H9 (cell line): ENCODE measurements at regions not wholly inside any gene's neighbourhood (a gene's known extent, or its start where the extent isn't known, plus 50 kb on each side); places are given as distances from the start of the nearest gene placed in this dataset.

Source experiments
- DNase-seq: peaks from one replicate; pipeline ENCODE4 v3.0.0-alpha.2; 2017
- H2AFZ ChIP-seq: one replicate; pipeline ENCODE4 v1.6.1; 2013; ENCODE audit warnings: mild to moderate bottlenecking, low read length, control low read depth, moderate library complexity
- H2AK5ac ChIP-seq: 2 replicates; pipeline ENCODE4 v1.6.1; 2013; ENCODE audit warnings: low read length, control low read depth, mixed read lengths; ENCODE audit not compliant: insufficient read length
- H2BK120ac ChIP-seq: one replicate; pipeline ENCODE4 v1.6.1; 2013; ENCODE audit warnings: low read depth, mild to moderate bottlenecking, low read length, control low read depth, inconsistent platforms; ENCODE audit not compliant: poor library complexity, severe bottlenecking
- H2BK12ac ChIP-seq: 2 replicates; pipeline ENCODE4 v1.6.1; 2013; ENCODE audit warnings: low read length, control low read depth, mixed read lengths, low read depth; ENCODE audit not compliant: insufficient read length
- H2BK15ac ChIP-seq: 2 replicates; pipeline ENCODE4 v1.6.1; 2013; ENCODE audit warnings: low read depth, low read length, control low read depth
- H2BK20ac ChIP-seq: one replicate; pipeline ENCODE4 v1.6.1; 2013; ENCODE audit warnings: low read depth, mild to moderate bottlenecking, low read length, control low read depth, inconsistent platforms; ENCODE audit not compliant: poor library complexity, severe bottlenecking
- H2BK5ac ChIP-seq: 2 replicates; pipeline ENCODE4 v1.6.1; 2013; ENCODE audit warnings: low read length, control low read depth, mixed read lengths; ENCODE audit not compliant: insufficient read length
- H3K14ac ChIP-seq: 2 replicates; pipeline ENCODE4 v1.6.1; 2013; ENCODE audit warnings: low read length, control low read depth; ENCODE audit not compliant: insufficient read depth
- H3K18ac ChIP-seq: 2 replicates; pipeline ENCODE4 v1.6.1; 2013; ENCODE audit warnings: low read depth, mild to moderate bottlenecking, mixed read lengths, low read length, control low read depth; ENCODE audit not compliant: insufficient read length
- H3K23ac ChIP-seq: 2 replicates; pipeline ENCODE4 v1.6.1; 2013; ENCODE audit warnings: low read length, control low read depth, mixed read lengths, low read depth; ENCODE audit not compliant: insufficient read length
- H3K23me2 ChIP-seq: 2 replicates; pipeline ENCODE4 v1.6.1; 2013; ENCODE audit warnings: low read depth, mild to moderate bottlenecking, mixed read lengths, low read length, control low read depth; ENCODE audit not compliant: insufficient read length, poor library complexity, severe bottlenecking
- H3K27ac ChIP-seq: 2 replicates; pipeline ENCODE4 v1.5.1; 2013; ENCODE audit warnings: low read length, control low read depth, mixed read lengths, low read depth; ENCODE audit not compliant: insufficient read length
- H3K27me3 ChIP-seq: 2 replicates; pipeline ENCODE4 v1.6.1; 2013; ENCODE audit warnings: low read length, control low read depth, inconsistent platforms; ENCODE audit not compliant: insufficient read depth
- H3K4ac ChIP-seq: 2 replicates; pipeline ENCODE4 v1.6.1; 2013; ENCODE audit warnings: low read depth, mild to moderate bottlenecking, control low read depth, inconsistent platforms, low read length, moderate library complexity
- H3K4me1 ChIP-seq: 2 replicates; pipeline ENCODE4 v1.6.1; 2013; ENCODE audit warnings: low read length, control low read depth, inconsistent platforms; ENCODE audit not compliant: insufficient read depth
- H3K4me2 ChIP-seq: 2 replicates; pipeline ENCODE4 v1.6.1; 2013; ENCODE audit warnings: low read length, control low read depth, mixed read lengths; ENCODE audit not compliant: insufficient read length, insufficient read depth
- H3K56ac ChIP-seq: 2 replicates; pipeline ENCODE4 v1.6.1; 2013; ENCODE audit warnings: low read depth, mild to moderate bottlenecking, mixed read lengths, low read length, control low read depth; ENCODE audit not compliant: insufficient read length
- H3K79me1 ChIP-seq: 2 replicates; pipeline ENCODE4 v1.6.1; 2013; ENCODE audit warnings: low read depth, mild to moderate bottlenecking, moderate library complexity, low read length, control low read depth, inconsistent platforms; ENCODE audit not compliant: insufficient read depth, poor library complexity, severe bottlenecking
- H3K79me2 ChIP-seq: 2 replicates; pipeline ENCODE4 v1.6.1; 2013; ENCODE audit warnings: low read length, control low read depth, inconsistent platforms; ENCODE audit not compliant: insufficient read depth
- H3K9ac ChIP-seq: 2 replicates; pipeline ENCODE4 v1.6.1; 2013; ENCODE audit warnings: low read length, control low read depth, mixed read lengths; ENCODE audit not compliant: insufficient read length; ENCODE audit errors: extremely low read depth
- H3K9me3 ChIP-seq: one replicate; pipeline ENCODE4 v1.6.1; 2013; ENCODE audit warnings: low read depth, low read length, inconsistent platforms; ENCODE audit not compliant: control insufficient read depth
- H3T11ph ChIP-seq: one replicate; pipeline ENCODE4 v1.6.1; 2013; ENCODE audit warnings: mild to moderate bottlenecking, low read length, control low read depth, inconsistent platforms
- H4K20me1 ChIP-seq: one replicate; pipeline ENCODE4 v1.6.1; 2013; ENCODE audit not compliant: control insufficient read depth, insufficient read length, insufficient read depth
- H4K5ac ChIP-seq: 2 replicates; pipeline ENCODE4 v1.6.1; 2013; ENCODE audit warnings: low read depth, mild to moderate bottlenecking, mixed read lengths, low read length, control low read depth; ENCODE audit not compliant: insufficient read length
- H4K8ac ChIP-seq: replicated peaks from 2 replicates; pipeline ENCODE4 v1.6.1; 2013; ENCODE audit warnings: low read length, control low read depth, mixed read lengths, low read depth; ENCODE audit not compliant: insufficient read length
- H4K91ac ChIP-seq: 2 replicates; pipeline ENCODE4 v1.6.1; 2013; ENCODE audit warnings: low read depth, mild to moderate bottlenecking, moderate library complexity, mixed read lengths, low read length, control low read depth; ENCODE audit not compliant: insufficient read length
- H3K27ac Mint-ChIP-seq, 3 experiments: 2 replicates in 2 of 3; 3 replicates in 1 of 3; pipeline ENCODE4 v1.8.0; 2020 to 2021; ENCODE audit warnings: mixed read lengths in 3 of 3, mild to moderate bottlenecking in 1 of 3, moderate library complexity in 1 of 3
- H3K27me3 Mint-ChIP-seq: 2 replicates; pipeline ENCODE4 v1.8.0; 2021; ENCODE audit warnings: low read depth, mild to moderate bottlenecking, moderate library complexity, mixed read lengths
- H3K36me3 Mint-ChIP-seq, 3 experiments: 2 replicates in 2 of 3; 3 replicates in 1 of 3; pipeline ENCODE4 v1.8.0; 2020 to 2021; ENCODE audit warnings: low read depth in 3 of 3, mixed read lengths in 3 of 3; ENCODE audit not compliant: insufficient read depth in 1 of 3
- H3K4me1 Mint-ChIP-seq, 2 experiments: 2 replicates each; pipeline ENCODE4 v1.8.0; 2020; ENCODE audit warnings: mixed read lengths in 2 of 2
- H3K4me3 Mint-ChIP-seq, 2 experiments: 2 replicates in 1 of 2; 3 replicates in 1 of 2; pipeline ENCODE4 v1.8.0; 2020 to 2021; ENCODE audit warnings: mild to moderate bottlenecking in 2 of 2, mixed read lengths in 2 of 2, moderate library complexity in 1 of 2
- H3K9me3 Mint-ChIP-seq, 2 experiments: 2 replicates in 1 of 2; 3 replicates in 1 of 2; pipeline ENCODE4 v1.8.0; 2020; ENCODE audit warnings: mild to moderate bottlenecking in 2 of 2, mixed read lengths in 2 of 2, moderate library complexity in 1 of 2
- CTCF ChIP-seq: fragments of 200-600 bp; sonication (generic); conservative IDR thresholded peaks from 3 replicates; pipeline ENCODE4 v1.8.0; 2021; ENCODE audit warnings: antibody characterized with exemption, mild to moderate bottlenecking
- WGBS: extraction: QIAGEN DNeasy Blood & Tissue Kit; methylation state at CpG from one replicate; pipeline ENCODE4 v1.1.7; 2013; ENCODE audit warnings: missing lambda C conversion rate, low lambda C conversion rate, mixed read lengths; ENCODE audit not compliant: insufficient read length; ENCODE audit errors: extremely low coverage; 5-methylcytosine and 5-hydroxymethylcytosine counted together

GRCh38 chr2:163142618-163143017, 304.1 kb upstream of the KCNH7 start:
- Histone ChIP-seq H3K4ac (no peak overlapping the region), H3K4me1 (no peaks in the 10 kb centered on the region), H2BK5ac (no peak overlapping the region), H3K56ac (no peak overlapping the region), H3K4me2 (no peak overlapping the region), H3K23ac (no peak overlapping the region), H3K14ac (no peak overlapping the region), H2BK120ac (no peak overlapping the region), H3K27me3 (no peaks in the 10 kb centered on the region), H2BK15ac (no peak overlapping the region), H3K27ac (no peak overlapping the region), H2BK12ac (no peak overlapping the region), H3K9ac (no peak overlapping the region), H3T11ph (no peak overlapping the region), H2BK20ac (no peak overlapping the region), H3K79me1 (no peaks in the 10 kb centered on the region), H3K9me3 (no peaks in the 10 kb centered on the region), H2AK5ac (no peak overlapping the region), H4K8ac (no peak overlapping the region), H3K79me2 (no peaks in the 10 kb centered on the region), H4K5ac (no peak overlapping the region), H2AFZ (no peak overlapping the region), H3K23me2 (no peaks in the 10 kb centered on the region), H3K18ac (no peak overlapping the region), H4K20me1 (no peaks in the 10 kb centered on the region), H4K91ac (no peak overlapping the region)
- peaks cover 15 to 19% of the 10 kb centered on the region in 2 experiments for H3K9me3 Mint-ChIP-seq
- peaks cover 4 to 10% (median 9%) of the 10 kb centered on the region in 3 experiments; a peak in 6 of 7 replicates for H3K36me3 Mint-ChIP-seq
- no CpG with 5 or more reads among the region's 2 CpGs for WGBS
- no peak overlapping the region for H3K27ac Mint-ChIP-seq
- peaks cover 4% of the 10 kb centered on the region; the same call in 1 of the 2 replicates for H3K27me3 Mint-ChIP-seq
- H3K4me3 Mint-ChIP-seq, result no peak overlapping the region
- DNase-seq, result no peak
- TF ChIP-seq CTCF, result no peak
- H3K4me1 Mint-ChIP-seq, result no peaks in the 10 kb centered on the region
